Coronary artery (tissue), 2 donors: ENCODE measurements at regions not wholly inside any gene's neighbourhood (a gene's known extent, or its start where the extent isn't known, plus 50 kb on each side); places are given as distances from the start of the nearest gene placed in this dataset.

ENCODE experiments used
- DNase-seq: peaks from one replicate; pipeline ENCODE4 v3.0.0-alpha.2; 2017; ENCODE audit warnings: low spot score
- H3K27ac ChIP-seq, 2 donors: fragments of 200-600 bp; sonication (generic); one replicate each; pipeline ENCODE4 v1.5.1; 2016 to 2019
- H3K4me3 ChIP-seq: fragments of 200-600 bp; sonication (generic); 2 replicates; pipeline ENCODE4 v1.5.1; 2016; ENCODE audit warnings: mild to moderate bottlenecking, moderate library complexity
- TF ChIP-seq, protein P1 (sequence below): fragments of 200-600 bp; sonication (generic); IDR thresholded peaks from one replicate; pipeline ENCODE4 v1.5.1; 2019; ENCODE audit warnings: antibody characterized with exemption

GRCh38 chr6:155578251-155578650 is 122.6 kb upstream of the NOX3 start:
- H3K4me3 ChIP-seq, result no peak overlapping the region
- TF ChIP-seq, protein P1, sequence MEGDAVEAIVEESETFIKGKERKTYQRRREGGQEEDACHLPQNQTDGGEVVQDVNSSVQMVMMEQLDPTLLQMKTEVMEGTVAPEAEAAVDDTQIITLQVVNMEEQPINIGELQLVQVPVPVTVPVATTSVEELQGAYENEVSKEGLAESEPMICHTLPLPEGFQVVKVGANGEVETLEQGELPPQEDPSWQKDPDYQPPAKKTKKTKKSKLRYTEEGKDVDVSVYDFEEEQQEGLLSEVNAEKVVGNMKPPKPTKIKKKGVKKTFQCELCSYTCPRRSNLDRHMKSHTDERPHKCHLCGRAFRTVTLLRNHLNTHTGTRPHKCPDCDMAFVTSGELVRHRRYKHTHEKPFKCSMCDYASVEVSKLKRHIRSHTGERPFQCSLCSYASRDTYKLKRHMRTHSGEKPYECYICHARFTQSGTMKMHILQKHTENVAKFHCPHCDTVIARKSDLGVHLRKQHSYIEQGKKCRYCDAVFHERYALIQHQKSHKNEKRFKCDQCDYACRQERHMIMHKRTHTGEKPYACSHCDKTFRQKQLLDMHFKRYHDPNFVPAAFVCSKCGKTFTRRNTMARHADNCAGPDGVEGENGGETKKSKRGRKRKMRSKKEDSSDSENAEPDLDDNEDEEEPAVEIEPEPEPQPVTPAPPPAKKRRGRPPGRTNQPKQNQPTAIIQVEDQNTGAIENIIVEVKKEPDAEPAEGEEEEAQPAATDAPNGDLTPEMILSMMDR, result no peak
- DNase-seq, result no peak

GRCh38 chr6:155561966-155562364 is 106.3 kb upstream of the NOX3 start:
- DNase-seq, result no peak
- TF ChIP-seq, protein P1, result no peak
- Histone ChIP-seq H3K27ac (no peak overlapping the region), H3K4me3 (no peak overlapping the region)

More at GRCh38 chr6:155578251-155578650, 122.6 kb upstream of the NOX3 start:
- H3K27ac ChIP-seq, result no peak overlapping the region

DNA sequence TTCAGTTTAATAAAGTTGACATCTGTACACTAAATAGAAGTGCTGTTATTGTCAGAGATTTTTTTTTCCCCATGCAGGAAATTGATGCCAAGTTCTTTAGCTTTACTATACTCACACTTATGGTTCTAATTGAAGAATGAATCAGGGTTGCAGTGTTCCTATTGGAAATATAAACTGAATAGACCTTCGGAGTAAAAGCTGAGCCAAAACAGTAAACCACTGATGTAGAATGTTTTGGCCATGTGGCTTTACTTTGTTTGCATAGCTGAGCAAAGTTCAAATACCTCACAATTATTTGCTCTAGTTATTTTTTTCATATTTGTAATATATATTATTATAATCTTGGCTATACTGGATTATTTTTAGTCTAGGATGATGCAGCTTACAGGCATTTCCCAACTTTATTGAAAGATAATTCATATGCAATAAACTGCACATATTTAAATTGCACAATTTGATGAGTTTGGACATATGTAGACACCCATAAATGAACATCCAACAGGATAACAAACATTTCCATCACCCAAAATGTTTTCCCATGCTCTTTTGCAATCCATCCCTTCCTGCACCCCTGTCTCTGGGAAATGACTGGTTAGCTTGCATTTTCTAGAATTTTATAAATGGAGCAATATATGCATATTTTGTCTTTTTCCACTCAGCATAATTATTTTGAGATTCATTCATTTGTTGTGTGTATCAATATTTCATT is 105.8 kb upstream of the NOX3 start:
- Histone ChIP-seq H3K27ac (no peak overlapping the region), H3K4me3 (no peak overlapping the region)
- DNase-seq, result no peak
- TF ChIP-seq, protein P1, result no peak

DNA sequence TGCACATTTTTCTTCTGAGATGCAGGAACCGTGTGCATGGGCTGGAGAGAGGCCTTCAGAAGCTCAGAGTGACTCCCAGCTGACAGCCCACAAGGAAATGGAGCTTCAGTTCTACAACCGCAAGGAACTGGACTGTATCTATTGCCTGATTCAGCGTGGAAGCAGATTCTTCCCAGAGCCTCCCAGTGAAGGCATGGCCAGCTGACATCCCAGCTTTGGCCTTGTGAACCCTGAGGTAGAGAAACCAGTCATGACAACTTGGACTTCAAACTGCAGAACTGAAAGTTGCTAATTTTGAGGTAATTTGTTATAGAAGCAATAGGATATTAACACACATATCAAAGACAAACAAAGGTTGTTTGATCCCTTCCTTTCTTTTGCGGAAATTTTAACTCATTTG is 94.3 kb upstream of the NOX3 start:
- no peak overlapping the region for H3K4me3 ChIP-seq
- TF ChIP-seq, protein P1, result no peak
- H3K27ac ChIP-seq, result no peak overlapping the region
- no peak for DNase-seq

GRCh38 chr6:155549028-155549798 is 93.6 kb upstream of the NOX3 start:
- H3K27ac ChIP-seq, result no peak overlapping the region
- H3K4me3 ChIP-seq, result no peak overlapping the region
- DNase-seq, result no peak
- TF ChIP-seq, protein P1, result no peak

- DNase-seq, result no peak
- TF ChIP-seq, protein P1, result no peak
- no peak overlapping the region for H3K27ac ChIP-seq
- H3K4me3 ChIP-seq, result no peak overlapping the region
Measured at GRCh38 chr6:155548576-155548975, 92.9 kb upstream of the NOX3 start.

DNA sequence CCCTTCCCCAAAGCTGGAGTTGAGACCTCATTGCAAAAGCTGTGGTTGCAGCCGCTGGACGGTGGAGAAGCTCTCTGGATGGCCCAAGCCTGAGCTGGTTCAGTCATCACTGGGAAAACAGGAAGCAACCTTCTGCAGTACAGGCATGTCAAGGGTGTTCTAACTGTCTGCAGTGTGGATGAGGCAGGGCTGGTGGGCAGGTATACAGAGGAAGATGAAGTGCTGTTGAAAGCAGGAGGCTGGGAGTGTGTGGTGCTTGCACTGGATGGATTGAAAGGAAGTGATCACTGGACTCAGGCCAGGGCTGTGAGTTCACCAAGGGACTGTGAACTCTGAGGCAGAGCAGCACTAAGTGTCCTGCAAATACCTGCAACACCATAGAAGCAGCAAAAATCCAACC is 89.0 kb upstream of the NOX3 start:
- no peak for DNase-seq
- H3K4me3 ChIP-seq, result no peak overlapping the region
- TF ChIP-seq, protein P1, result no peak
- H3K27ac ChIP-seq, result no peak overlapping the region
